ENCODE measurements at regions not wholly inside any gene's neighbourhood (a gene's known extent, or its start where the extent isn't known, plus 50 kb on each side); places are given as distances from the start of the nearest gene placed in this dataset.

DNA sequence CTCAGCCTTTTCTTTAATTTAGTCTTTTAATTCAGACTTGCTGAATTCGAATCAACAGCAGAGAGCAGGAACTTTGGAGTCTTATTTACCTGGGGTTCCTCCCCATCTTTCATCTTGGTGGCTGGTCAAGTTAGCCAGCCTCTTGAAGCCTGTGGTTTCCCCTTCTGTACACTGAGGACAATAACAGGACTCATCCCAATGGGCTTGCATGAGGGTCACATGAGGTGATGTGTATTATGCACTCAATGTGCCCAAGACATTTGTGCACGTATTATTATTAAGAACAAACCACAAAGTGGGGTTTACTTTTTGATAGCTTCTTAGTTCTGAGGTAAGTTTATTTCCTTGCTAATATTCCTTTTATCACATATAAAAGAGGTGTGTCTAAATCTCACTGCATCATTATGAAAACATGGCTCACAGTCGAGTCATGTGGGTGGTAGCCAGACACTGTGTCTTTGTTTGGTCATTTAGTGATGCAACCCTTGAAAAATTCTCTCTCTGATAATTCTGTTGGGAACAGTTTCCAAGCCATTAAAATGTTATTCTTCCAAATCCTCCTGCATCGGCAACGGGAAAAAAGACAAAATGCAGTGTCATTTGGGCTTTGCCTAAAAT is 86.5 kb upstream of the GRB10 start:
- Mint-ChIP-seq H3K27me3 (ENCODE audit: low read depth) (peaks cover 13% of the 10 kb centered on the region), H3K9me3 (no peaks in the 10 kb centered on the region), H3K4me1 (ENCODE audit: low read depth) (no peaks in the 10 kb centered on the region), H3K36me3 (ENCODE audit: low read depth) (no peaks in the 10 kb centered on the region), H3K27ac (no peak overlapping the region), H3K4me3 (no peak overlapping the region)

DNA sequence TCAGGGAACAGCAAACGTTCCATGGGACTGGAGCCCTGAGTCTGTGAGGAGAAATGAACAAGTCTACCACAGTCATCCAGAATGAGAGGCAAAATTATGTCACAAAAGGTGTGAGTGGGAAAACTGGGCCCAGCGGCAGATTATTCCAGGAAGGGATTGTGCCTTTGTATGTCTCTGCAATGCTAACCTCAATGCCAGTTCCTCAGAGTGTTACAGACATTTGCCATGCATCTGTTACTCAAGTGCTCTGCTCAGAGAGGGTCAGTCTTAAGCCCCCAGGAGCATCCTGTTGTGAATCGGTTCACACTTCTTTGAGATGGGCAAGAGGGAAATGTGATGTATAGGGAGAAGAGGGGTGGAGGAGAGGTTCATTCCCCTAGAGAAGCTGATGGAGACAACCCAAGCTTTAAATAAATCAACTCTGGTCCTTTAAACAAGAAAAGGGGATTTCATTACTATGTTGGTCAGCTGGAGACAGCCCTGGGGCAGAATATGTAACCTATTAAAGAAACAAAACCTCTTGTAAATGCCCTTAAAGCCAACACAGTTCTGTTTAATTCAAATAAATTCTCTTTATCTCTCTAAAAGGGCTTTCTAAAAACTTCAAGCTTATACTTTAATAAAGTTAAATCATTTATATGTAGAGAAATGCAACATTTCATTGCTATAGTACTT is 85.9 kb upstream of the GRB10 start:
- Mint-ChIP-seq H3K27ac (no peak overlapping the region), H3K27me3 (ENCODE audit: low read depth) (peaks cover 9% of the 10 kb centered on the region), H3K4me1 (ENCODE audit: low read depth) (no peaks in the 10 kb centered on the region), H3K4me3 (no peak overlapping the region), H3K9me3 (no peaks in the 10 kb centered on the region), H3K36me3 (ENCODE audit: low read depth) (no peaks in the 10 kb centered on the region)

DNA sequence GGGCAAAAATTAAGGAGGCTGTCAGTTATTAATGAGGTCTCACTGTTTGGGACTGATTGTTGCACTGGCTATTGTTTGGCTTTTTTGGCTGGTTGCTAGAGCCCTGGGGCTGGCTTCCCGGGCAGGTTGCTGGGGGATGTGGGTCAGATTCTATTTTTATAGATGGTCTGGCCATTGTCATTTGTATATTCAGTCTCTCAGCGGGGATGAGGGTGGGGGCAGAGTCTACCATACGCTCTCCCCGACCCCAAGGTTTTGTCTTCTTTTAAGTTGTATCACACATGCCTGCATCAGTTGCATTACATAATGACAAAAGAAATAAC is 84.3 kb upstream of the GRB10 start:
- Mint-ChIP-seq H3K27ac (no peak overlapping the region), H3K4me3 (no peak overlapping the region), H3K4me1 (ENCODE audit: low read depth) (peaks cover 2% of the 10 kb centered on the region), H3K36me3 (ENCODE audit: low read depth) (no peaks in the 10 kb centered on the region), H3K9me3 (no peaks in the 10 kb centered on the region), H3K27me3 (ENCODE audit: low read depth) (peaks cover 4% of the 10 kb centered on the region)

DNA sequence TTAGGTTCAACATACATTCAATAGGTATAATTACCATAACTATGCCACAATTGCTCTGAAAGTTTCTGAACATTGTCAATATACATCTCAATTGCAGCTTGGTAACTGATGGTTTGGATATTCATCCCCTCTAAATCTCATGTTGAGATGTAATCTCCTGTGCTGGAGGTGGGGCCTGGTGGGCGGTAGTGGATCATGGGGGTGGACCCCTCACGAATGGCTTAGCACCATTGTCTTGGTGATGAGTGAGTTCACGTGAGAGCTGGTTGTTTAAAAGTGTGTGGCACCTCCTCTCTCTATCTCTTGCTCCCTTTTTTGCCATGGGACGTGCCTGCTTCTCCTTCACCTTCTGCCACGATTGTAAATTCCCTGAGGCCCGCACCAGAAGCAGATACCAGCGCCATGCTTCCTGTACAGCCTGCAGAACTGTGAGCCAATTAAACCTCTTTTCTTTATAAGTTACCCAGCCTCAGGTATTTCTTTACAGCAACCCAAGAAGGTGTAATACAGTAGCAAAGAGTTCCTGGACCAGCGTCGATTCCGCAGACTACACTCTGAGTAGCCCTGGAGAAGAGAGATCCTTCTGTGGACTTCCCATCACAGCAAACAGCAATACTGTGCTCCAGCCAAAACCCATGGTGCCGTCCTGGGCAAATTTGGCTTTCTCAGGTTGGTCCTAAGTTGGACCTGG is 83.8 kb upstream of the GRB10 start:
- H3K27me3 Mint-ChIP-seq (ENCODE audit: low read depth): peaks cover 4% of the 10 kb centered on the region
- no peaks in the 10 kb centered on the region for H3K36me3 Mint-ChIP-seq (ENCODE audit: low read depth)
- H3K4me3 Mint-ChIP-seq: no peak overlapping the region
- H3K27ac Mint-ChIP-seq: no peak overlapping the region
- H3K9me3 Mint-ChIP-seq: no peaks in the 10 kb centered on the region
- H3K4me1 Mint-ChIP-seq (ENCODE audit: low read depth): peaks cover 2% of the 10 kb centered on the region

DNA sequence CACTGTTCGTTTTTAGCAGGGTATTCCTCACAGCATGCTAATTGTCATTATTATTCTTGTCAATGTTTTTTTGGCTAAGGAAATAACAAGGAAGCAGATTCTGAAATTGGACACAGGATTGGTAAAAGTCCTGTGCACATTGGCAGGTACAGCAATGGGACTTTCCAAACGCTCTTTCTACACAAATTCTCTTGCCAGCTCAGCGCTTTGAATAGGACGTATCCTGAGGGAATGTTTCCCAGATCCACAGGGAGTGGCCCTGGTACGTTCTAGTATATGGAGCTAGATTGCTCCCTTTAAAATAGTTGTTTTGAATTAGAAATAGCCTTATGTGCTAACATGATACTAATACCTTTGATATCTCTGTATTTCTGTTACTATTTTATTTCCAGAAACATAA is 82.8 kb upstream of the GRB10 start:
- Mint-ChIP-seq H3K9me3 (no peaks in the 10 kb centered on the region), H3K27me3 (ENCODE audit: low read depth) (peaks cover 4% of the 10 kb centered on the region), H3K27ac (no peak overlapping the region), H3K36me3 (ENCODE audit: low read depth) (no peaks in the 10 kb centered on the region), H3K4me1 (ENCODE audit: low read depth) (peaks cover 2% of the 10 kb centered on the region), H3K4me3 (no peak overlapping the region)

DNA sequence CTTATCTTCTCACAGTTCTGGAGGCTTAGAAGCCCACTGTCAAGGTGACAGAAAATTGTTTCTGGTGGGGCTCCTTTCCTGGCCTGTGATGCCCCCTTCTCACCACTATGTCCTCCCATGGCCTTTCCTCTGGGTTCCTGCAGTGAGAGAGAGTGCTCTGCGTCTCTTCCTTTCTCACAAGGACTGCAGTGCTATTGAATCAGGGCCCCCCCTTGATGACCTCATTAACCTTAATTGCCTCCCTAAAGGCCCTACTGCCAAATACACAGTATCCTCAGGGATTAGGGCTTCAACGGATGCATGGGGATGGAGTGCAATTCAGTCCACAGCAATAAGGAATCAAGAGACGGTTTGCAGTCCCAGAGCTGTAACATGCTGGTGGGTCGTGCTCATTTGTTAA is 82.0 kb upstream of the GRB10 start:
- Mint-ChIP-seq H3K9me3 (no peaks in the 10 kb centered on the region), H3K4me1 (ENCODE audit: low read depth) (peaks cover 2% of the 10 kb centered on the region), H3K36me3 (ENCODE audit: low read depth) (no peaks in the 10 kb centered on the region), H3K27ac (no peak overlapping the region), H3K4me3 (no peak overlapping the region), H3K27me3 (ENCODE audit: low read depth) (peaks cover 4% of the 10 kb centered on the region)

DNA sequence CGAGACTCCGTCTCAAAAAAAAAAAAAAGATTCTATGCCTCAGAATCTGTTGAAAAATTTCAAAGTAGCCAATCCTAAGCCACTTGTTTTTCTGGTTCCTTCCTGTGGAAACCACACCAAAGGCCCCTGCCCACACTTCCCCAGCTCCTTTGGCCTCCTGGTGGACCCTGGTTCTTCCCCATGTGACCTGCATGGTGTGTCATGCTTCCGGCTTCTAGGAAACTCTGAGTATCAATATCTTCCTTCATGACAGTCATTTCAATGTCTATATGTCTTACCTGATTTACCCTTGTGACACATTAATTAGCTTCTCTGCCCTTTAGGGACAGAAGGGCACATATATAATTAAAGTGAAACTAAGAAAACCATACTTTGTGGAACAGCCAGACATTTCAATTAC is 80.4 kb upstream of the GRB10 start:
- no peak overlapping the region for H3K27ac Mint-ChIP-seq
- no peaks in the 10 kb centered on the region for H3K9me3 Mint-ChIP-seq
- H3K4me1 Mint-ChIP-seq (ENCODE audit: low read depth): peaks cover 2% of the 10 kb centered on the region
- H3K4me3 Mint-ChIP-seq: no peak overlapping the region
- no peaks in the 10 kb centered on the region for H3K27me3 Mint-ChIP-seq (ENCODE audit: low read depth)
- H3K36me3 Mint-ChIP-seq (ENCODE audit: low read depth): no peaks in the 10 kb centered on the region

DNA sequence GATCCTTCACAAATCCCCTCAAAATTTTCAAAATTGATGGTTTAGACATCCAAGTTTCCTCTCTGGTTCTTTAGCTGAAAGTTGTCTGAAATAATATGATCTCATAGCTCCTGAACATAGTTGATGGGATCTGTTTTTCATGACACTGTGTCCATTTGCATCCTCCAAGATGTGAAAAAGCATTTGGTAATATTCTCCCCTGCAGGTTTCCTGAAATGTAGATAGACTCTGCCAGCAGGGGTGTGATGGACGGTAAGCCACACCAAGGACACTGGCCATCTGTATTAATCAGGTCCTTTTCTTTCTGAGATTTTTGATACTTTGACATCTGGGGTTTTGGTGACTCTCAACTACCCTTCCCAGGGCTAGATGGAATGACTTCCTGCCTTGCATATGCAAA is 79.6 kb upstream of the GRB10 start:
- no peak overlapping the region for H3K27ac Mint-ChIP-seq
- H3K27me3 Mint-ChIP-seq (ENCODE audit: low read depth): no peaks in the 10 kb centered on the region
- H3K9me3 Mint-ChIP-seq: no peaks in the 10 kb centered on the region
- H3K36me3 Mint-ChIP-seq (ENCODE audit: low read depth): no peaks in the 10 kb centered on the region
- H3K4me3 Mint-ChIP-seq: no peak overlapping the region
- peaks cover 2% of the 10 kb centered on the region for H3K4me1 Mint-ChIP-seq (ENCODE audit: low read depth)

DNA sequence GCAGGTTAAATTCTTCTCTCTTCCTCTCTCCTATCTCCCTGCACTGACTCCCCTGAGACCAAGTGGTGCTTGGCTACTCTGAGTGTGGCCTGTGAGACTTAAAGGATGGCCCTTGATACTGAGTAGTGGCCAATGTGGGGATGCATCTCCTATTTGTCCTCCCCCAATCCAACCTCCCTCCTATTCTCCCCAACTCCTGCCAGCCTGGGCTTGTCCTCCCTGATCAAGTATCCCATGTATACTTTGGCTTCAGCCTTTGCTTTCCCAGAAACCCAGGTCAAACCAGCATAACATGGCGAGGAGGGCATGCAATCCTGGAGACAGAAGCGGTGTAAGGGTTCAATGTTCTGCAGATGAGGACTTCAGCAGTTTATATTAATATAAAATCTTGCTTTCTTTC is 77.9 kb upstream of the GRB10 start:
- Mint-ChIP-seq H3K36me3 (ENCODE audit: low read depth) (no peaks in the 10 kb centered on the region), H3K27ac (no peak overlapping the region), H3K4me3 (no peak overlapping the region), H3K4me1 (ENCODE audit: low read depth) (peaks cover 2% of the 10 kb centered on the region), H3K9me3 (no peaks in the 10 kb centered on the region), H3K27me3 (ENCODE audit: low read depth) (no peaks in the 10 kb centered on the region)

DNA sequence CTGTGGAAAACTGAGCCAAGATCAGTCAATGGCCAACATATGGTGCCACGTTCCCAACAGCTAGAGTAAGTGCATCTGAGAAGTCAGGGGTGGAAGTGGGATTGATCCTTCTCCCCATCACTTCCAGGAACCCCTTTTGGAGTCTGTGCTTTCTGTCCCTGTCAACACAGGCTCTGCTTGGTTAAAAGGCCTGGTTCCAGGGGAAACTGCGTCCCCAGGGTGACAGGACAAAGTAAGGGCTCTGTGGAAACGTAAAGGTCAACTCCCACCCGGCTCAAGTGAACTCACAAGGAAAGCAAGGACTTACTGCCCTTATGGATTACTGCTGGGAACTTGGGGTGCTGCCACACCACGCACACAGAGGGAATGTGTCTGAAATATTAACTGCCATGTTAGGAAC is 77.5 kb upstream of the GRB10 start:
- Mint-ChIP-seq H3K36me3 (ENCODE audit: low read depth) (no peaks in the 10 kb centered on the region), H3K4me1 (ENCODE audit: low read depth) (peaks cover 2% of the 10 kb centered on the region), H3K27me3 (ENCODE audit: low read depth) (no peaks in the 10 kb centered on the region), H3K27ac (no peak overlapping the region), H3K9me3 (no peaks in the 10 kb centered on the region), H3K4me3 (no peak overlapping the region)

DNA sequence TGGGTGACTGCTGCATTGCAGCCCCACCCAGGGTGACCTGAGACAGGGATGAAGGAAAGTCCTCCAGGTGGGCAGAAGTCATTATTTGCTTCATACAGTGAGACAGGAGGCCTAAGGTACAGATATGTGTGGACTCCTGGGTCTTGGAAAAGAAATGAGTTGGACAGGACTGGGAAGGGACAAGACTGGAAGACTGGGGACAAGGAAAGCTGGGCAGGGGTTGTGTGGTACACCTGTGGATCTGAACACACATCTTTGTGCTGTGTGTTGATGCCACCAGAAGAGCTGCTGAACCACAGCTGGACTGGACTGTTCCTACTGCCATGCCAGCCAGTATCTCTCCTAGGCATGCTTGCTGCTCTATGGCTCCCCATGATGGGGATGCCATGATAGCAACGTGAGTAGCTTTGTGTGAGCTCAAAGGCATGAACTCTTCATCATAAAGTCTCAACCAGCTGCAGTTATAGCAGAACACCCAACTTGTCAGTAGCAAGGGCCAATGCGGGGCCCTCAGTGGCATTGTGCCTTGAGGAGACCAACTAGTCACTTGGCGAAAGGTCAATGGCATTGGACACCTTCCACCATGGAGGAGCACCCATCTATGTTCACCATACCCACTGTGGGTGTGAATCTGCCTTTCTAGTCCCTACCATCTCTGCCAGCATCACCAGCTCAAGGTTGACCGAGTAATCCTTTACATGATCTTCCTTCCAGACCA is 76.0 kb upstream of the GRB10 start:
- Mint-ChIP-seq H3K36me3 (ENCODE audit: low read depth) (no peaks in the 10 kb centered on the region), H3K9me3 (no peaks in the 10 kb centered on the region), H3K27me3 (ENCODE audit: low read depth) (peaks cover 3% of the 10 kb centered on the region), H3K27ac (no peak overlapping the region), H3K4me1 (ENCODE audit: low read depth) (peaks cover 4% of the 10 kb centered on the region), H3K4me3 (no peak overlapping the region)

DNA sequence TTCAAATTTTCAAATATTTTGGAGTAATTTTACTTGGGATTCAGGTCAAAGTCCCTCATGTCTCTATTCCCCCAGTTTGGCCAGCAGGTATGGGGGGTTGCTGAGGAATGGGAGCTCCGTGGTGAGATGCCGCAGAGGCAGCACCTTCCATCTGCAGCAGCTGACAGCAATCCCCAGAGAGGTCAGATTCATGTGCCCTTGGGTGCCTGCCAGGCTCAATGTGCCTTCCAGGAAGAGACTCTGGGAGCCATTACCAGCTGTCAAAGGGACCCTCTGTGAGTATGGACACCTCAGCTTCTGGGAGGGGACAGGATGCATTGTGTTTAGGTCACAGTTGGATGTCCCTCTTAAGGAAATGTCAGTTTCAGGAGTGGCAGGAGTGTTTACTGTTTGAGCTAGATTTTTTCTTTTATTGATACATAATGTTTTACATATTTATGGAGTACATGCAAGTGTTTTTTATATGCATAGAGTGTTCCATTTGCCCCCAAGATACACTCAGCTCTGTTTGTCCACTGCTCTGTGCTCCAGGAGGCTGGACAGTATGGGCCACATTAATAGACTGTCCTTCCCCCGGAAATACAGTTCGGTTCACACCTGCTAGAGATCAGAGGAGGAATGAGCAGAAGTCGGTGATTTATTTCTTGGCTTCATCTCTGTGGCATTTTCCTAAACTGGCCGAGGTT is 75.3 kb upstream of the GRB10 start:
- Mint-ChIP-seq H3K27me3 (ENCODE audit: low read depth) (peaks cover 3% of the 10 kb centered on the region), H3K9me3 (no peaks in the 10 kb centered on the region), H3K4me1 (ENCODE audit: low read depth) (peaks cover 1% of the 10 kb centered on the region), H3K36me3 (ENCODE audit: low read depth) (no peaks in the 10 kb centered on the region), H3K27ac (no peak overlapping the region), H3K4me3 (no peak overlapping the region)

DNA sequence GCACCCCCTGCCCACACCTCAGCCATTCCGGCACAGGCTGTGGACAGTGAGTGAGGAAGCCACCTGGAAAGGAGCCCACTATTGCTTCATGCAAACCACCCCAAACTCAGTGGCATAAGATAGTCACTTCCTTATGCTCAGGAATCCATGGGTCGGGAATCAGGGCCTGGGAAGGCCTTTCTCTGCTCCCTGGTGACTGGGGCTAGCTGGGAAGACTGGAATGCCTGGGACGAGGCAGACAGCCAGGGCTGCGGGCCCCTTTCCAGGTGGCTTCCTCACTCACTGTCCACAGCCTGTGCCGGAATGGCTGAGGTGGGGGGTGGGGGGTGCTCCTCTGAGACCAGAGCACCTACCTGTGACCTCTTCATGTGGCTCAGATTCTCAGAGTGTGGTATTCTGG is 74.1 kb upstream of the GRB10 start:
- Mint-ChIP-seq H3K27me3 (ENCODE audit: low read depth) (peaks cover 3% of the 10 kb centered on the region), H3K4me1 (ENCODE audit: low read depth) (peaks cover 1% of the 10 kb centered on the region), H3K27ac (no peak overlapping the region), H3K36me3 (ENCODE audit: low read depth) (no peaks in the 10 kb centered on the region), H3K4me3 (no peak overlapping the region), H3K9me3 (no peaks in the 10 kb centered on the region)

DNA sequence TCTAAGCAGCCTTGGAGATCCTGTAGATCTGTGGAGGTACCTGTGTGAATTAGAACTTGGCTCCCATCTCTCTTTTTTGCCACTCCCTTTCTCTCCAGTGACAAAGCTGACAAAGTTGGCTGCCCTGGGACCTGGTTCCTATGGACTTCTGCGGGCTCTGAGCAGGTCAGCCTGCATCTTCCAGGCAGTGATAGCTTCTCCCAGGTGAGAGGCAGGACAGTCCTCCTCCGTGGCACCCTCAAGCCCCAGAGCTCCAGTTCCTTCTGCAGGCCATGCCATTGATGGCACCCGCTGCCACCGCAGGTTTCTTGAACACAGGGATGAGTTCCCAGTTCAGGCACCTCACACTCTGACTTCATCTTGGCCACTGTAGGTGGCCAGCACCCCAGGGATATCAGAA is 73.5 kb upstream of the GRB10 start:
- Mint-ChIP-seq H3K9me3 (no peaks in the 10 kb centered on the region), H3K4me3 (no peak overlapping the region), H3K27ac (no peak overlapping the region), H3K27me3 (ENCODE audit: low read depth) (peaks cover 3% of the 10 kb centered on the region), H3K4me1 (ENCODE audit: low read depth) (peaks cover 1% of the 10 kb centered on the region), H3K36me3 (ENCODE audit: low read depth) (no peaks in the 10 kb centered on the region)
